SK-N-DZ (cell line): ENCODE measurements at regions not wholly inside any gene's neighbourhood (a gene's known extent, or its start where the extent isn't known, plus 50 kb on each side); places are given as distances from the start of the nearest gene placed in this dataset.

Source experiments
- DNase-seq: peaks from one replicate; pipeline ENCODE4 v3.0.0-alpha.2; 2015; ENCODE audit warnings: low spot score

GRCh38 chr11:134518616-134519389 is 106.8 kb upstream of the B3GAT1 start:
- no peak for DNase-seq

DNA sequence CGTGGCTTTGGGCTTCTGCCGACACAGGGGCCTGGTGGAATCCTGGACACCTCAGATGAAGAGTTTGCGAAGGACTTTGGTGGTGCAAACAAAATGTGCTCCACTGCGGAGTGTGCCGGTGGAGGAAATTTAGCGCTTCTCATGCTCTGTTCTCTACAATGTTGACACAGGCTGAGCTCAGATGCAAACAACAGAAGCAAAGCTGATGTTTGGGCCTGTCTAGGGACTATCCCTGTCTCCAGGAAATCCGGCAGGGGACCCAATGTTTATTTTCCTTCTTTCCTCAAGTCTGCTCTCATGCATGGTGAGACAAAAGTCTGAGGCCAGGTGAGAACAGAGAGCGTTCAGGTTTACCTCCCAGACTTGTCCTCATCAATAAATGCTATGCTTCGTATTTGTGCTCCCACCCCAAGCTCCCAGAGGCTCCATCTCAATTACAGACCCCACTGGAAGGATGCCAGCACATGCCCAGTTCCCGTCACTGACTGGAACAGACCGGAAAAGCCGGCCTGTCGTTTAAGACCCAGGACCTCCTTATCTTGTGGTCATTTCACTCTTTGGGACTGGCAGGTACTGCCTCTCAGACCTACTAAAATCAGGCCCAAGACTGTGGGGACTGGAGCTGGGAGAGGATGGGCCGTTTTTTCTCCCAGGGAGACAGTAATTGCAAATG is 105.7 kb upstream of the B3GAT1 start:
- no peak for DNase-seq

- no peak for DNase-seq
Measured at GRCh38 chr11:134517115-134517514, 105.1 kb upstream of the B3GAT1 start.

DNA sequence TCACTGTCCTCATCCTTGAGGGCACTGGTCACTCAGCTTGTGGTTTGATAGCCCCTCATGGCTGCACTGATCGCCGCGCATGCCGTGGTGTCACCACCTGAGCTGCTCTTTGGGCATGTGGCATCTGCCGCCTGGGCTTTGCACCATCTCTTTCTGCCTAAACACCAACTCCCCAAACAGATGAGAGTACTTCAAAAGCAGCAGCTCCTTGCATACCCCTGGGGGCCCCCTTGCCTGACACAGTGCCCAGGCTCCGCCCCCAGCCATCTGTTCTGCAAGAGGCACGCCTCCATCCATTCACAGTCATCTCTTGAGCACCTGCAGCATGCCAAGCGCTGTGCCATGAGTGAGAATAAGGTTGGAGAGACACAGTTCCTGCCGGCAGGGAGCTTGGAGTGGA is 104.5 kb upstream of the B3GAT1 start:
- no peak for DNase-seq

GRCh38 chr11:134515081-134515960 is 103.3 kb upstream of the B3GAT1 start:
- no peak for DNase-seq

DNA sequence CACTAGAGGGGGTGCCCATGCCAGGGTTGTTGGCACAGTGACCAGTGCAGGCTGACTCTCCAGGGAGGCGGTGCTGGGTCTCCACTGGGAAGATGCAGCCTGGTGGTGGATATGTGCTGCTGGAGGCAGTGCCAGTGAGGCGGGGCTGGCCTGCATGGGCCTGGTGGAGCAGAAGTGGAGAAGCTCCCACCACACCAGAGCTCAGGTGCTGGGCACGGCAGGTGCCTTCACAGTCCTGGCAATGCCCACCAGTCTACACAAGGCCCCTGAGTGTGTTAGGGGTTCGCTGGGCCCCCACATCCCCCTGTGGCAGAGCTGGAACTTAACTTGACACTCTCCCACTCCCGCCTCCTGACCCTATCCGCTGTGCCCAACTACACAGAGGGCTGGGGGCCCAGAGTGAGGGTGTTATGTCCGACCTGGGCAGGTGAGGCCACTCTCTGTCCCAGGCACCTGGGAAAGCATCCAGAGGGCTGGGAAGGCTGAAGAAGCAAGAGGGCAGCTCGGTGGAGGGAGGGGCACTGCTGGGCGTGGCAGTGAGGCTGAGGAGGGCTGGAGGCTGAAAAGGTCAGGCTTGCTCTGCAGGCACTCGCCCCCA is 102.4 kb upstream of the B3GAT1 start:
- DNase-seq: no peak

GRCh38 chr11:134513585-134514120 is 101.6 kb upstream of the B3GAT1 start:
- DNase-seq: no peak

DNA sequence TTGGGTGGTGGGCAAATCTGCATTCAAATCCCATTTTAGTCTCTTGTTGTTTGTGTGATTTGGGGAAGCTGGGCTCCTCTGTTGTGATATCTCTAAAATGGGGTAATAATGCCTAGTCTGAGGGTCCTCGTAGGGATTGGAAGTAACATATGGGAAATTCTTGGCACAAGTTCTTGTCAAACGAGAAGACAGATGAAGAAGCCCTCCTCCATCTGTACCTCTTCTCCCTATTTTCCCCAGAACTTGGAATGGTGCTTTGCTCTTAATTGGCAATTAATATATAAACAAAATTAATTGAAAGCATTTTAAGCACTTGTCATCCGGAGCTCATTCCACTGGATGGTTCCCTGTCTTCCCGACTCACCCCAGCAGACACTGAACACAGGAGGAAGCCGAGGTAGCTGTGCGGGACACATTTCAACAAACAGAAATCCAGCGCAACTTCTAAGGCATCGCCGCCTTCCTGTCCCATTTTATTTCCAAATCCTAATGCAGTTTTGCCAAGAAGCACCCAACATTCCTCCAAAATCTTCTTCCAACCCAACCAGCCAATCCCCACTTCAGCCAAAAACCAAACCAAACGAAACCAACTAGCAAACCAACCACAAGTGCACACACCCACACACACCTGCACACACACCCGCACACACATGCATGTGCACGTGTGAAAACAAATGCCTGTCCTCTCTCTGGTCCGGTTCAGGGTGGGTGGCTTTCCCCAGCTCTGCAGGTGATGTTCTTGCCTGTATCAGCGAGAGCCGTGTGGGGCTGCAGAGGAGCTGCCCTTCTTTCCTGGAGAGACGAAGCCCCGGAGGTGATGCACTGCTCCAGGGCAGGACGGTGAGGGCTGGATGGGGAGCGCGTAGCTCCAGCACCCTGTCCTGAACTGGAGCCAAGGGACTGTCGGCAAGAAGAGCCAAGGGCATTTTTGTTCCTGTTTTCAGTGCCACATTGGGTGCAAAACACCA is 100.8 kb upstream of the B3GAT1 start:
- DNase-seq: no peak

DNA sequence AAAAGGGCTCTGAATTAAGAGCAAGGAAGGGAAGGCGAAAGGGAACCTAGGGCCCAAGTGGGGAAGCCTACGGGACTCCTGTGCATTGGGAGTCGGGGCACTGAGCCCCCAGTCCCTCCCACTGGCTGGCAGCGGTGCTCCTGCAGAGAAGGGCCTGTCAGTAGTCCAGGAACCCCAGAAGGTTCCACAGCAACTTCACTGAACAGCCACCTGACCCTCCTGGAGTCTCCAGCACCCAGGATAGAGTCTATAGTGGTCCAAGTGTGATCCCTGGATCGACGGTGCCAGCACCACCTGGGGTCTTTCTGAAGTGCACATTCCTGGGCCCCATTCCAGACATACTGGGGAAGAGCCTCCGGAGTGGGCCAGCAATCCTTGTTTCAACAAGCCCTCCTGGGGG is 100.0 kb upstream of the B3GAT1 start:
- DNase-seq: no peak

DNA sequence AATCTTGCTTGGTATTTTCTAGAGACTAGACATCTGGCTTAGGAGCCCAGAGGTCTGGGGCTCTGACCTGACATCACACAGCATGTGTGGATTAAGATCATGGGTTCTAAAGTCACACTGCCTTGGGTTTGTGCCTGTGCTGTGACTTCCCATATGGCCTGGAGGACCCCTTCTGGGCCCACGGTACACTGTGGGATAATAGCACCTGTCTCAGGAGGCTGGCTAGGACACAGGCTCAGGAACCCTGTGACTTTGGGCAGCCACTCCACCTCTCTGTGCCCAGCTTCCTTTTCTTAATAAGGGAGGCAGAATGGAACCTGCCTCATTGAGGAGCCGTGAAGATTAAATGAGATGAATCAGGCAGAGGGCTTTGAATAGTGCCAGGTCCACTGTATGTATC is 99.2 kb upstream of the B3GAT1 start:
- DNase-seq: no peak

DNA sequence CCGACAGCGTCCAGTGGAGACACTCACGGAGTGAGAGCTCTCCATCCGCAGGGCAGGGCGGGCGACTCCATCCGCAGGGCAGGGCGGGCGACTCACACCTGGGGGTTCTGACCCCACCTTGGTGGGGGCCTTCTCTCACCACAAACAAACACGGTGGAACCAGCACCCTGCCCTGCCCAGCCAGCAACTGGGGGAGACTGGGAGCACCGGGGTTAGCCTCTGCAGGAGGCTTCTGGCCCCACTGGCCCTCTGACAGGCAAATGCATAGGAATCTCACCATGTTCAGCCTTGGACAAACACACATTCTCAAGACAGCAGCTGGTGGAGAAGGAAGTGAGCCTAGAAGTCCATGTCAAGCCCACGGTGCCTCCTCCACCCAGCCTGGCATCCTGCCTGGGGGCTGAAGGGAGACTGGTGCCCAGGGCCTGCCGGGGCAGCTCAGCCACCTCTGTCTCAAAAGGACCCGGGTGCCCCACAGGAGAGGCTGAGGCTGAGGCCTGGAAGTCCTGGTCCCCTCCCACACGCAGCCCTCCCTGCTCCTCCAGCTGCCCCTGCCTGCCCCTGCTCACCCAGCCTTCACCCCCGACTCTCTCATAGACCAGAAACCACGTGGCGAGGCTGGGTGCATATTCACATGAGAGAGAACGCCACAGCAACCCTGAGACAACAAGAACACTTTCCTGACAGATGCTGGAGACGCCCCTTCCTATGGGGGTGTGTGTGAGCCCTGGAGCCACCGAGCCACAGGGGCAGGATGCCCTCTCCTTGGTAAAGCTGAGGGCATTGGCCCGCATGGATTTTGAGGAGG is 98.4 kb upstream of the B3GAT1 start:
- DNase-seq: no peak

- DNase-seq: no peak
Measured at GRCh38 chr11:134509381-134510232, 97.6 kb upstream of the B3GAT1 start.

GRCh38 chr11:134508219-134508990 is 96.4 kb upstream of the B3GAT1 start:
- DNase-seq: no peak

DNA sequence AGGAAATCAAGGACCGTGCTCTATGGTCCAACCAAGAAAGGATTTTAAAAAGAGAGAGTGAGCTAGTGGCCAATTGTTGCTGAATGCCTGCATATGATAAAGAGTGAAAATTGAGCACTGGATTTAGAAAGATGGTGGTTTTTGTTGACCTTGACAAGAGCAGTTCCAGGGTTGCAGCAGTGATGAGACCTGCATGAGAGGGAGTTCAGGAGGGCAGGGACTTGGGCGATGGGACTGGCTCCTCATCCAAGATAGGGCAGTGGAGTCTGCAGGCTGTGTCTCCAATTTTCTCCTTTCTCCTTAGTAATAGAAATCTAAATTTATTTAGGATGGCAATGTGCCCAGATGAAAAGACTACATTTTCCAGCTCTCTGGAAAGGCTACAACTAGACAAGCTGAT is 94.0 kb upstream of the B3GAT1 start:
- DNase-seq: no peak

DNA sequence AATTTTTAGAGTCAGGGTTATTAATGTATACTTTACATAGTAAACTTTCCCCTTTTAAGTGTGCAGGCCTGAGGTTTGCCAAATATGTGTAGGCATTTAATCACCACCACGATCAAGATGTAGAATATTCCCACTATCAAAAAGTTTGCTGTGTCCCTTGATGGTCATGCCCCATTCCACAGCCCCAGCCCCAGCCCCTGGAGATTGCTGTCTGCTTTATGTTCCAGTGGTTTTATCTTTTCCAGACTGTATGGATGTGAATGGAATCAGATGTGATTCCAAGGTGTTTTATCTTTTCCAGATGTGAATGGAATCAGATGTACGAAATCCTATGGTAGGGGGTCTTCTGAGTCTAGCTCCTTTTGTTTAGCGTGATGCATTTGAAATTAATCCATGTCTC is 93.1 kb upstream of the B3GAT1 start:
- no peak for DNase-seq

GRCh38 chr11:134504146-134504905 is 92.3 kb upstream of the B3GAT1 start:
- no peak for DNase-seq

DNA sequence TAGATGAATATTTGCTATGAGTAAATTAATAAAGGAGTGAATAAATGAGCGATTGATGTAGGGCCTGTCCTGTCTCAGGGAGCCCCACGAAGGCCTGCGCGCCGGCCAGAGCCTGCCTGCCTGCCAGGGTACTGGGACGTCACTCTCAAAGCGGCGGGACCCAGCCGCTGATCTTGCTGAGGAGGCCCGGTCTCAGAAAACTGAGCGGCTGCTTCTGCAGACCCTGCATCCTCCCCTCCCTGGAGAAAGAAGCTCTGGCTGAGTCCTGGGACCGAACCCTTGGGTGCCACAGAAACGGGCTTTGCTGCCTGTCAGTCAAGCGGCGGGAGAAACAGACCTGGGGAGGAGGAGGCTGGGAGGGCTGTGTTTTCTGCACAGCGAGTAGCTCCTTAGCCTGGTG is 91.6 kb upstream of the B3GAT1 start:
- no peak for DNase-seq
